HG03432 (cell line): ENCODE measurements at regions not wholly inside any gene's neighbourhood (a gene's known extent, or its start where the extent isn't known, plus 50 kb on each side); places are given as distances from the start of the nearest gene placed in this dataset.
"Not testable (repeated sequence)": the region's sequence is repeated elsewhere in the genome, so short reads cannot be mapped to it uniquely, and the experiment has no call there.

Experiments used
- ATAC-seq: cut with Tn5 transposase; IDR thresholded peaks from one replicate; pipeline ENCODE4 v1.9.1; 2021; ENCODE audit warnings: mild to moderate bottlenecking, moderate library complexity; ENCODE audit not compliant: unreplicated experiment

DNA sequence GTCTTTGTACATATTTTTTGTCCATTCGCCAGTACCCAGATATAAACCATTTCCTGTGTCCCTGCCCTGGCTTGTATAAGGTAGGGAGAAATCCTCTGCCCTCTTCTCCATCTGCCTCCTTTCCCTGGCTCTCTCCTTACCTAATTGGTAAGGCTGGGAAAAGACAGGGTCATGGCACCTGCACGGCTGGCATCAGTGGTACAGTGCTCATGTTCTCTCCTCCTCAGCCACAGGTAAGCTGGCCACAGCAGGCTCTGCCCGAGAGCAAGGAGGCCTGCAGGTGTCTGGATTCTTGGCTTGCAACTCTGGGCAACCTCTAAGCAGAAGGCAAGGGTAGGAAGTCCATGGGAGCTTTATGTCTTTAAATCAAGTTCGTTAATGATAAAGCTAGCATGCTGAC is 419.9 kb downstream of the BUD13 start:
- no peak for ATAC-seq

DNA sequence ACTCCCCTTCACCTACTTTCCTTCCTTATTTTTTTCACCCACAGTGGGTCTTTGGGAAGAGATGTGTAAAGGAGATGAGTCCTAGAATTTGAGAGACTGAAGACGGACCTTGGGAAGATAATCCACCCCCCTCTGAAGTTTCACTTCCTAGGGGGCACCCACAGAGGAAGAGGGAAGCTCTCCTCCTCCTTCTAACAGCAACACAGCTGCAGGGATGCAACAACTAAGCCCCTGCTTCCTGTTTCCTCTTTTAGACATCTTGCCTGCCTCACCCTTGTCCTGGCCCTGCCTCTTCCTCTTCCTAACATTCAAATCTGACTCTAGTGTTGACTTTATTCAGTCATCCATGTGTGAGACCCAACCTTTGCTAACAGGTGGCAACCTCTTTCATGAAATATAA is 424.6 kb downstream of the BUD13 start:
- no peak for ATAC-seq

DNA sequence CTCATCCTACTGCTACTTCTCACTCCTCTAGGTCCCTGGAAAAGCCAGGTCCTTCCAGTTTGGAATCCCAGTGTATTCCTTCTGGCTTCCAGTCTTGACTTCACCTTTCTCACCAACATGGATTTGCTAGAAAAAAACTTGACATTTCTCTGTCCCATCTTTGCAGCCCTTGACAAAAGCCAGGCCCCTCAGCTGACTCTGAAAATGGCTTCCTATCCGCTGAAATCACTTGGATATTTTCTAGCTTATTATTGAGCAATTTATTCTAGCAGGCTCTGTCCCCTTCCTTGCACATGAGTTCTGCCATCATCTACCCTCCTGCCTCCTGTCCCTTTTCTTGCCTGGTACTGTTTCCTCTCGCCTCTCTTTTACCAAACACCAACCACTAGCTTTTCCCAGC is 427.2 kb downstream of the BUD13 start:
- ATAC-seq: no peak

DNA sequence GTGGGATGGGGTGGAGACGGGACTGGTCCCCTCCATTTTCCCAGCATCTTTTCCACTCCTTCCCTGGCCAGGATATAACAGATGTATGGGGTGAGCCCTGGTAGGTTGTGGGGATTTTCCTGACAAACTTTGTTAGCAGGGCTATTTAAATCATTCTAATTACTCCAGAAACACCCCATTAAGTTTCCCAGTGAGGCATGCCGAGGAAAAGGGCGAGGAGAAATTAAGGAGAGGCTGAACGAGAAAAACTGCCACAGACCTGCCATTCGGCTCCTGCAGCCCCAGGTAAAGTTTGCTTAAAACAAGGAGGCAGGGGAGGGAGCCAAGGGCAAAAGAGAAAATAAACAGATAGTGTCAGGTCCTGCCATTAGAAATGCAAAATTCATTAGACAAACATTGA is 428.2 kb downstream of the BUD13 start:
- no peak for ATAC-seq

DNA sequence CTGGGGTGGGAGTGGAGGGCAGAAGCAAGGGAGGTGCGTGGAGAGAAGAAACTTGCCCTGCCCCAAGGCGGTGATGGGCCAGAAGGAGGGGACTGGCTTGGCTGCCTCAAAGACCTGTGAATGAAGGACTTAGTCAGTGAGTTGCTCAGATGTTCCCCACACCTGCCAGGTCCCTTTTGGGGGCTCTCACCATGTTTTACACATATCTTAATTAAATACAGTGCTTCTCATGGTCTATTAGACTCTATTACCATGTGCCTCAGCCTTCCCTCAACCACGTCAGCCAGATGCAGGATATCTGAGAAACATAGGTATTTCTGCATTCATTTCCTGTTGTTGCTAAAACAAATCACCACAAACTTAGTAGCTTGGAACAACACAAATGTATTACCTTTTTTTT is 429.5 kb downstream of the BUD13 start:
- ATAC-seq: no peak

DNA sequence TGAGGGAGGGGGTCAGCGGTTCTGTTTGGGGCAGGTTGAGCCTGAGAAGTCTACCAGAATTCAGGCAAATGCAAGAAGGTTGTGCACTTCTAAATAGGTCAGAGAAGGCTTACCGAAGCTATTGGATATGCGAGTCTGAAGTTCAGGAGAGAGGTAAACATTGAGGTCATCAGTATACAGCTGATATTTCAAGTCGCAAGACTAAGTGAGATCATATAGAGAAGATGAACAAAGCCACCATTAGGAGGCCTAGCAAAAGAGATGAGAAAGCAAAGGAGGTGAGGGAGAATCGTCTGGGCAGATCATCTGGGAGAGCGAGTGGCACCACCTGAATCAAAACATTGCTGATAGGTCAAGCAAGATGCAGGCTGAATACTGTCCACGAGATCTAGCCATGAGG is 430.6 kb downstream of the BUD13 start:
- ATAC-seq: no peak

DNA sequence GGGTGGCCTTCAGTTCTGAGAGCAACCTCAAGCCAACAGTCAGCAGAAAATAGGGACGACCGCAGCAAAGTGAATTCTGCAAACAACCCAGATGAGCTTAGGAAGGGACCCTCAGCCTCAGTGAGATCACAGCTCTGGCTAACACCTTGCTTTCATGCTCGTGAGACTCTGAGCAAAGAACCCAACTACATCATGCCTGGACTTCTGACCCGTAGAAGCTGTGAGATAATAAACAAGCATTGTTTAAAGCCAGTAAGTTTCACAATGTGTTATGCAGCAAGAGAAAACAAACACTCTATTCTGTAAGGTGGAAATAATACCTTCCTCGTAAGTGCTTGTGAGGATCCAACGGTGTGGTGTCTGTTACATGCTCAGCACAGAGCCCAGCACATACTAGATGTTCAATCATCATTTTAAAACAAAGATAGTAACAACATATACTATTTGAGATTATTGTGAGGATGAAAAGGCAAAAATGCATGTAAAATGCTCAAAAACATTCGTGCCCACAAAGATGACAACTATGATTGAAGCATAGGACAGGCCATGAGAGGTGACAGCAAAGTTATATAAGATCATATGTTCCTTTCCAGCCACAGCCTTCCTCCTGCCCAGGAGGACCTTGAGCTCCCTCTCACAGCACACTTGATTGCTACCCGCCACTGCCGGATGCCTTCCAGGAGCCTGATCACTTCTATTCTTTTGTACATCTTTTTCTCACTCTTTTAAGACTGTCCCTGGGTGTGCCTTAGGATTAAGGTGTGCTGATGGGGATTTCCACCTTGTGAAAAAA is 433.3 kb downstream of the BUD13 start:
- no peak for ATAC-seq

DNA sequence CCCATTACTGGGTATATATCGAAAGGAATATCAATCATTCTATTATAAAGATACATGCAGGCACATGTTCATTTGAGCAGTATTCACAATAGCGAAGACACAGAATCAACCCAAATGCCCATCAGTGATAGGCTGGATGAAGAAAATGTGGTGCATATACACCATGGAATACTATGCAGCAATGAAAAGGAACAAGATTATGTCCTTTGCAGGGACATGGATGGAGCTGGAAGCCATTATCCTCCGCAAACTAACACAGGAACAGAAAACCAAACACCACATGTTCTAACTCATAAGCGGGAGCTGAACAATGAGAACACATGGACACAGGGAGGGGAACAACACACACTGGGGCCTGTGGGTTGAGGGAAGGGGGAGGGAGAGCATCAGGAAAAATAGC is 434.3 kb downstream of the BUD13 start:
- not testable (repeated sequence) for ATAC-seq

DNA sequence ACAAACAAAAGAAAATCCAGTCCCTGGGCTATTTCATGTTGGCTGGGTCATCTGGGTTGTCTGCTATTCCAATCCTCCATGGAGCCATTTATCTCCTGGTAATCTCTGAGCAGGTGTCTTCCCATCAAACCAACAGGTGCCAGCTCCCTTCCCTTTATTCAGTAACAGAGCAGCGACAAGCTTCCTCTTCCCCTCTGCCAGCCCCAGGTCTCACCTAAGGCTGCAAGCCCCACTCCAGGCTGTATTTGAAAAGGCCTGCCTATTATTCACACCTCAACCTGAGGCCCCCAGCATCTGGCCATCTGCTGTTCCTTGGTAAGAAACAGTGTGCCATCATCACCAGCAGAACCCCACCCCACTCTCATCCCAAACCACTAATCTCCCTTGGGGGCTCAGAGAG is 436.2 kb downstream of the BUD13 start:
- ATAC-seq: no peak

DNA sequence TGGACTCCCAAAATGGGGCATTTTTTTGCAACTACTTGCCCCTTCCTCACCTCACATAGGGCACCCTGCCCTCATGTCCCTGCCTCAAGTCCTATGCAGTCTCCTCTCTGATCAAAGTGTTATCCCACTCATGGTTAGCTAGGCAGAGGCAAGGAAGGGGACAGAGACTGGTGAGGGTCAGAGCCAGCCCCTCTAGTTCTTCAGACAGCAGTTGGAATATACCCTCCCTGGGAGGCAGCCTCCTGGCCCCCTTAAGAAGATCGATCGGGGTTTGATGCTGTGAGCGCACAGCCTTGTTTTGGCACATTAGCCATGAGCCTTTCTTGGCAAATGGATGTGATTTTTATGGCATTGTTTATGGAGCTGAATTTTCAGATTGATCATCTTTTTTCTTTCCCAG is 436.9 kb downstream of the BUD13 start:
- no peak for ATAC-seq

DNA sequence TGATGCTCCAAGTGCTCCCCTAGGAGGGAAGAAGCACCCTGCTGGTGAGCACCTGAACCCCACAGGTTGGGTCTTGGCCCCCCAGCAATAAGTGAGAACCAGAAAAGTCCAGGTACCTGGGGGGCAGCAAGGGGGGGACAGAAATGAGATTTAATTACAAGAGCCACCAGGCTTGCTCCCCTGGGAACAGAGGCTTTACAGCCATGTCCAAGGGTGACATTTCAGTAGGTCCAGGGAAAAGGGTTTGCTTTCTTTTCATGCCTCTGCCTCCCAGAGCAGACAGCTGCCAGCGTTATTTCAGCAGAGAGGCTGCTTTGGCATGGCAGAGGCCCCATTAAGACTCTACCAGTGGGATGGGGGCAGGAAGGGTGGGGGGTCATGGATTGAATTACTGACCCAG is 437.7 kb downstream of the BUD13 start:
- ATAC-seq: no peak

DNA sequence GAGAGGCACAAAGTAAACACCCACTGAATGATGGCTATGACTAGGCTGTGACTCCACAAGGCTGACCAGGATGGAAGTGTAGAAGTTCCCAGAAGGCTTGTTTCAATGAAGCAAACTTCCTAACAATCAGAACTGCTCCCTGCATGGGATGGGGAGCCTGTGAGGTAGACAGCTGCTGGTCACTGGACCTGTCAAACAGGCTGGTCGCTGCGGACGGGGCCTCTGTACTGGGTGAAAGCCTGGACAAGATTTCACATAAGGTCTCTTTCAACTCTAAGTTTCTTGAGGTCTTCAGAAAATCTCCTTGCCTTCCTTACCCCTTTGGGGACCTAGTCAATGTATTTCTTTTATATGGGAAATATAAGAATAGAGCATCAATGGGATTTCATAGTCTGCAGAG is 438.2 kb downstream of the BUD13 start:
- ATAC-seq: no peak

DNA sequence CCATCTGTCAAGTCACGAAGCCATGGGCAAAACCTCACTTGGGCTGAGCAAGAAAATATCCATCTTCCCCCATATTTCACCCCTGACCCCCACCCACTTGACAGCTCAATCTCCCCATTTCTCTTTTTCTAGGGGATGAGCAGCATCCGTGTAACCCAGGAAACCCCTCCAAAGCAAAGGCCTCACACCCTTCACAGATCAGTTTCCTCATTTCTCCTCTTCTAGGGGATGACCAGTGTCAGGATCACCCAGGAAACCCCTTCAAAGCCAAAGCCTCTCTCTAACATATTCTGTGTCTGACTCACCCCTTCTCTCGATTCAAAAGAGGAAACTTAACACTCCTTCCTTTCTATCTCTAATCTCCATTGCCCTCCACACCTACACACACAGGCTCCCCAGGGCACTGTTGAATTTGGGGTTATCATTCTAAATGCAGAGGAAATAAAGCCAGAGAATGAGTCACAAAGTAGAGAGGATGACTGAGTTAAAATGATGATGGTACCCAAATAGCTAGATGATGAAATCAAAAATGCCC is 439.7 kb downstream of the BUD13 start:
- ATAC-seq: no peak

DNA sequence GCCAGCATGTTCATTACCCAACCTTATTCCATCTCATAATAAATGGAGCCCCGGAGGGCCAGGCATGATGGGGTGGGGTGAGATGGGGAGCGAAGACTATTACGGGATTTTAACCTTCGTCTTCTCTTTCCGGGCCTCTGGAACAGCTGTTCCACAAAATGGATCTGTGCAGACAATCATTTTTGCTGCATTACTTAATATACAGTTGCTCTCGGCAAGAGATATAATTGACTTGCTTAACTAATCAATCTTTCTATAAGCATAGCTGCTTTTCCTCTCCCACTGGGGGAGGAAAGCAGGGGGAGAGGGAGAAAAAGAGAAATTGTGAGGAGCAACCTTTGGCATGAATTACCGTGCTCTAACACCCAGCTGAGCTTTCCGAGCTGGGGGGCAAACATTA is 440.4 kb downstream of the BUD13 start:
- no peak for ATAC-seq

DNA sequence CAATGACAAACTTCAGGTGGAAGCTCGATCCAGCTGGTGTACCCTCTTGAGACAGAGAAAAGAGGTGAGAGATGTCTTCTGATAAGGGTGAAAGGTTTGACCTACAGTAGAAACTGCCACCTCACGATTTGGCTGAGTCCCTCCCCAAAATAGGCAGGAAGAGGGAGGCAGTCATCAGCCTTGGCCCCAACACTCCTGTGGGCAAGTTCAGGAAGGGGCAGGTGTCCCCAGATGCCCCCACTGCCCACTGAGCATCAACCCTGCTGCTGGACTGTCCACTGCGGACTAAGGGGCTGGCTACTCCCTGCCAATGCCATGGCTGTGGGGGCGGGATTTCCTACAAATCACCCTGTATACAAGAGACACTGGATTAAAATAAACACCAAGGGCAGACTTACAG is 441.4 kb downstream of the BUD13 start:
- no peak for ATAC-seq

DNA sequence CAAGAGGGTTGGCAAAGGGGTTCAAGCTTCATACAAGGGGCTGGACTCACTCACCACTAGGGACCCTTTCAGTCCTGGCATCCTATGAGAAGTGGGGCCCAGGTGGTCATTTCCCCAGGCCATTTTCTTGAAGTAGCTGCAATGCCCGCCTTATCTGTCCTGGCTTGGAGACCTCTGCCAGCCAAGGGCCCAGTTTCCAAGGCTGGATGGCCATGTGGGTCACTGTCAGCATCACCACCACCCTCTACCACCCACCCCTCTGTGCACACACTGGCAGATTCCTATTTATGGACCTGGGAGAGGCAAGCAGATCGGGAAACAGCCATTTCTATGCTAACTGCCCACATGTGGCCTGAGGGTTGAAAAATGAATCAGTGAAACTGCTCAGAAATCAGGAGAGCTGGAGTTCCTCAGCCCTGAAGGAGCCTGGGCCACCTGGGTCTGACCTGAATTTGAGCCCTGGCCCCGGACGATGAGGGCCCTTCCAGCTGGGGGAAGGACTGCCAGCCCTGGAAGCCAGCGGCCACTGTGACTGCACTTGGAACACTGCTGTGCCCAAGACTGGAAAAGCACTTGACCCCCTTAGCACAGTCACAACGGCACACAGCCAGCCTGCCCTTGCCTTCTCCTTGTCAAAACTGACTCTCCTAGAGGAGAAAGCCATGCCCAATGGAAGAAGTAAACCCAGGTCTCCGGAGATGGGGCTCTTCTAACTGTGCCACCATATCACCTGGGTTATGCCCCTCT is 442.2 kb downstream of the BUD13 start:
- no peak for ATAC-seq

DNA sequence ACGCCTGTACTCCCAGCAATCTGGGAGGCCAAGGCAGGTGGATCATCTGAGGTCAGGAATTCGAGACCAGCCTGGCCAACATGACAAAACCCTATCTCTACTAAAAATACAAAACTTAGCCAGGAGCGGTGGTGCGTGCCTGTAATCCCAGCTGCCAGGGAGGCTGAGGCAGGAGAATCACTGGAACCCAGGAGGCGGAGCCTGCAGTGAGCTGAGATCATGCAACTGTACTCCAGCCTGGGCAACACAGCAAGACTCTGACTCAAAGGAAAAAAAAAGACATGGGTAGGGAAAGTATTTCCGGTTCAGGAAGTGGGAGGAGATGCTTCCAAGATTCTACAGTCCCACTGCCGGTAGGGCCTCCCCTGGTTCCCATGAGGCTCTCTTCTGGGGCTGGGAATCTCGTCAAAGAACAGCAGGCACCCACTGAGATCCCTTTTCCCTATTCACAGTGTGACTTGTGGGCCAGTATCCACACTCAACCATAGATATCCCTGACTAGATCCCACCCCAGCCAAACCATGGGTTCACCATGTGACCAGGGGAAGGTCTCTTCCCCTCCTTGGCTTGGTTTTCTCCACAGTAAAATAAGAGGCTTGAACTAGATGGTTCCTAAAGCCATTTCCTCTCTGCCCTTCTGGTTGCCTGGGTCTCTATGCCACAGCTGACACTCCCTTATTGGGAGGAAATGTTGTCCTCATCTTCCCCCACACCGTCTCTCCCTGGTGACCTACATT is 443.3 kb downstream of the BUD13 start:
- ATAC-seq: no peak

DNA sequence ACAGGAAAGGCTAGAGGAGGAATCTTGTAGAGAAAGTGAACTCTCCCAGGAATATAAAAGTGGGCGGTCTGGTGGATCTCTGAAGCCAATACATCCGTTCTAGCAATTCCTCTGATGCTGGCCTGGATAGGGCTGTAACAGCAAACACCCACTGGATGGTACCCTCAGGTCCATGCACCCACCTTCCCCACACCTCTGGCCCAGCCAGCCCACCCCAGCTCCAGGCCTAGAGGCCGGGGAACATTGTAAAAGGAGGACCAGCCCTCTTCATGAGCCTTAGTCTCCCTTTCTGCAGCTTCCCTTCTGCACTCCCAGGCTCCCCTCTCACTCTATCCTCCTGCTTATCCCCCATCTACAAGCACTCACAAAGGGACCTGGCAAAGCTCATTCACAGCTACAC is 443.9 kb downstream of the BUD13 start:
- no peak for ATAC-seq

DNA sequence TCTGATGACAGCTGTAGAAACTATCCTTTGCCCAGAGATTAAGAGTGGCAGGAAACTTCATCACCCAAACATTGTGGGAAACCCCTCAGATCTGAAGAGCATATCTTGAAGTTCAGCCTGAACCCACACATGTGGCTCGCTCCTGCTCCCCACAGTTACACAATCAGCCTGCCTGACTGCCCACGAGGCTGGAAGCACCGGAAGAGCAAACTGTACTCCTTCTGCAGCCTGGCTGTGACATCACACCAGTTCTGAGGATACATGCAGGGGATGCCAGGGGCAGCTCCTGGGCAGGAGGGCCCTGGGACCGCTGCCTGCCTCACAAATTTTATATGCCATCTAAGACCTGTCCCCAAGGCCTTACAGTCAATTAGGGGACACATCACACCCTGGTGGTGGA is 444.4 kb downstream of the BUD13 start:
- no peak for ATAC-seq

DNA sequence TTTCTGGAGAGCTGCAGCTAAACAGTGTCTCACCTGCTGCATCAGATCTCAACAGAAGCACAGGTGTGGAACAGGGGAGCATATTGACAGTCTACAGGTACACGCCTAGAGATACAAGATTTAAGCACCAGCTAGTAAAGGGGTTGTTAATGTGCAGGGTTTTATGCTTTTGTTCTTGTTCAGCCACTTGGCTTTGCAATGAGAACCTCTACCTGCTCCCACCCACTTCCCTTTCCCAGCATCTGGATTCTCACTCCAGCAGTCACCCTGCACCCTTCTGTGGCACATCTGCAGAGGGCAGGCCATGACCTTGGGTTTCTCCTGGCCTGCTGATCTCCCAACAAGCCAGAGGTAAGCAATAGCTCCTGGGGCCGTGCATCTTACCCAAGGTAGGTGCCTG is 446.6 kb downstream of the BUD13 start:
- no peak for ATAC-seq

DNA sequence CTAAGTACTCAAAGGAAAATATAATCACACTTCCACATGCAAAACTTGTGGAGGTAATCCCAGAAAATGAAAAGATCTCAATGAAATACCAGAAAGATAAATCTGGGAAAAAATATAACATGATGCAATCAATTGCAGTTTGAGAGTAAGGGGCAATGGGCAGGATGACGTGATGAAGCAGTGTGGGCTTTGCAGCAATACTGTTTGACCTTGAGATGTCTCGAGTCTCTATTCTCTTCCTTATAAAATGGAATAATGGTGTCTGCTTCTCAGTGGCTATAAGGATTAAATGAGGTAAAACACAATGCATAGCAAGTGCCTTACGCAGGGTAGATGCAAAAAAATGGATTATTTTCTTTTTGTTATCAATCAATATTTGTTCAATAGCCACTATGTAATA is 447.5 kb downstream of the BUD13 start:
- no peak for ATAC-seq

DNA sequence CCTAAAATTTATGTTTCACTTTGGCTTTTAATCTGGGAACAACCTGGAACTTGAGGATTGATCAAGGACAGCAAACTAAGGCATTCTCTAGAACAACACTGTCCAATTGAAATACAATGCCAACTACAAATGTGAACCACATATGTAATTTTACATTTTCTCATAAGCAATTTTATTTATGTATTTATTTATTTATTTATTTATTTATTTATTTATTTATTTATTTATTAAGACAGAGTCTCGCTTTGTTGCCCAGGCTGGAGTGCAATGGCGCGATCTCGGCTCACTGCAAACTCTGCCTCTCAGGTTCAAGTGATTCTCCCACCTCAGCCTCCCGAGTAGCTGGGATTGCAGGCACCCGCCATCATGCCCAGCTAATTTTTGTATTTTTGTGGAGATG is 448.7 kb downstream of the BUD13 start:
- not testable (repeated sequence) for ATAC-seq
